Upper lobe of left lung (tissue), 4 donors: ENCODE measurements at regions not wholly inside any gene's neighbourhood (a gene's known extent, or its start where the extent isn't known, plus 50 kb on each side); places are given as distances from the start of the nearest gene placed in this dataset.

Source experiments
- EP300 ChIP-seq, 4 donors: sonication (generic); formaldehyde crosslinking; IDR thresholded peaks; one replicate each; pipeline ENCODE4 v1.5.1; 2017; ENCODE audit warnings: antibody characterized with exemption in 4 of 4, control low read depth in 2 of 4
- POLR2A ChIP-seq, 4 donors: fragments of 450-650 bp; IDR thresholded peaks; one replicate each; pipeline ENCODE4 v1.5.1; 2016 to 2017; ENCODE audit warnings: antibody characterized with exemption in 4 of 4, mild to moderate bottlenecking in 2 of 4
- POLR2AphosphoS5 ChIP-seq, 2 donors: sonication (generic); formaldehyde crosslinking; IDR thresholded peaks; one replicate each; pipeline ENCODE4 v1.5.1; 2017; ENCODE audit warnings: antibody characterized with exemption in 2 of 2
- TF ChIP-seq, protein P1 (sequence below), 6 experiments: fragments of 450-650 bp in 4 of 6; fragments of 200-600 bp in 2 of 6; sonication (generic) in 2 of 6; IDR thresholded peaks; one replicate each; pipeline ENCODE4 v1.5.1; 2016 to 2019; ENCODE audit warnings: antibody characterized with exemption in 6 of 6

DNA sequence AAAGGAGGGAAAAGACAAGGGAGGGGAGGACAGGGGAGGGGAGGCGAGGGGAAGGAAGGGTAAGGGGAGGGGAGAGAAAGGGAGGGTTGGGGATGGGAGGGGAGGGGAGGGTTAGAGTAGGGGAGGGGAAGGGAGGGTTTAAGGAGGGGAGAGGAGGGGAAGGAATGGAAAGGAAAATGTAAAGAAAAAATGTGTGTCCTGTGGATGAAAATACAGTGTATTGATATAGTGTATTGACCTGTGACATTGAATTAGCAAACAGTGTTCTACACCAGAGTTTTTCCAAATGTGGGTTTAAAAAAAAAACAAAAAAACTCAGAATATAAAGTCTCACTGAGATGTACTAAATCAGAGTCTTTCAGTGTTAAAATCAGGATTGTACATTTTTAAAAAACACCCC, 1279.8 kb upstream of the ADGRL2 start:
- TF ChIP-seq, protein P1, sequence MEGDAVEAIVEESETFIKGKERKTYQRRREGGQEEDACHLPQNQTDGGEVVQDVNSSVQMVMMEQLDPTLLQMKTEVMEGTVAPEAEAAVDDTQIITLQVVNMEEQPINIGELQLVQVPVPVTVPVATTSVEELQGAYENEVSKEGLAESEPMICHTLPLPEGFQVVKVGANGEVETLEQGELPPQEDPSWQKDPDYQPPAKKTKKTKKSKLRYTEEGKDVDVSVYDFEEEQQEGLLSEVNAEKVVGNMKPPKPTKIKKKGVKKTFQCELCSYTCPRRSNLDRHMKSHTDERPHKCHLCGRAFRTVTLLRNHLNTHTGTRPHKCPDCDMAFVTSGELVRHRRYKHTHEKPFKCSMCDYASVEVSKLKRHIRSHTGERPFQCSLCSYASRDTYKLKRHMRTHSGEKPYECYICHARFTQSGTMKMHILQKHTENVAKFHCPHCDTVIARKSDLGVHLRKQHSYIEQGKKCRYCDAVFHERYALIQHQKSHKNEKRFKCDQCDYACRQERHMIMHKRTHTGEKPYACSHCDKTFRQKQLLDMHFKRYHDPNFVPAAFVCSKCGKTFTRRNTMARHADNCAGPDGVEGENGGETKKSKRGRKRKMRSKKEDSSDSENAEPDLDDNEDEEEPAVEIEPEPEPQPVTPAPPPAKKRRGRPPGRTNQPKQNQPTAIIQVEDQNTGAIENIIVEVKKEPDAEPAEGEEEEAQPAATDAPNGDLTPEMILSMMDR (IDR thresholded peaks at IDR 0.05) = no peak
- TF ChIP-seq POLR2A (IDR thresholded peaks at IDR 0.05) = no peak
- TF ChIP-seq POLR2AphosphoS5 (IDR thresholded peaks at IDR 0.05) = no peak
- no peak for TF ChIP-seq EP300 (IDR thresholded peaks at IDR 0.05)
